ENCODE measurements at regions not wholly inside any gene's neighbourhood (a gene's known extent, or its start where the extent isn't known, plus 50 kb on each side); places are given as distances from the start of the nearest gene placed in this dataset.

DNA sequence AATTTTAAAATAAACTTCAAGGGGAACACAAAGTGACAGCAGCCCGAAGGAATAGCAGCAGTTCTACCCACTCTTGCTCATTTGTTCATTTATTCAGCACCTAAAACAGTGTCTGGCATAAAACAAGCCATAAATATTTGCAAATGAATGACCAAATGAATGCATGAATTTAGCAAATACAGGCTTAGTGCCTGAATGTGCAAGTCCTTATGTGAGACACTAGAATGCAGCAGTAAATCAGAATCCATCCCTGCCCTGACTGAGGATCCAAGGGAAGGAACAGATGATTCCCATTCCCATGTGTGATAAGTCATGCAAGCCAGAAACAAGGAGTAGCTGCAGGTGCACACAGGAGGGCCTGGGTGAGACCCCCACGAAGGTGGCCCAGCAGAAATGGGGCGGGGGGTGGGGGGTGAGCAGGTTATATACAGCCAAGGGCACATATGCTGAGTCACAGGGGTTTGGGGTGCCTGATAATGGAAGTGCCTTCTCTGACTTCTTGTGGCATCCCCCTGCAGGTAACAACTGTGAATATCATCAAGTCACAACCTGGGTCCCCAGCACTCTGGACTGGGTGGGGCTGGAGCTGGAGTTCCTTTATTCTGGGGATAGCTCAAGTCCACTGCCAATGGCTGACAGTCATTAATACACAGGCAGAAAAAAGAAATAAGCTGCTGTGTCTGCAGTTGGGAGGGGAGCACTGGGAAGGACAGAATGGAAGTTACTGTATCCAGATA, 311.9 kb downstream of the TXNL1 start:
- POLR2A ChIA-PET, result interaction anchor here (0.7 kb wide), 1 partner anchor 69 kb away, joined by 4 read pairs; no protein-coding TSS in a partner anchor
- TF ChIP-seq, protein P1, sequence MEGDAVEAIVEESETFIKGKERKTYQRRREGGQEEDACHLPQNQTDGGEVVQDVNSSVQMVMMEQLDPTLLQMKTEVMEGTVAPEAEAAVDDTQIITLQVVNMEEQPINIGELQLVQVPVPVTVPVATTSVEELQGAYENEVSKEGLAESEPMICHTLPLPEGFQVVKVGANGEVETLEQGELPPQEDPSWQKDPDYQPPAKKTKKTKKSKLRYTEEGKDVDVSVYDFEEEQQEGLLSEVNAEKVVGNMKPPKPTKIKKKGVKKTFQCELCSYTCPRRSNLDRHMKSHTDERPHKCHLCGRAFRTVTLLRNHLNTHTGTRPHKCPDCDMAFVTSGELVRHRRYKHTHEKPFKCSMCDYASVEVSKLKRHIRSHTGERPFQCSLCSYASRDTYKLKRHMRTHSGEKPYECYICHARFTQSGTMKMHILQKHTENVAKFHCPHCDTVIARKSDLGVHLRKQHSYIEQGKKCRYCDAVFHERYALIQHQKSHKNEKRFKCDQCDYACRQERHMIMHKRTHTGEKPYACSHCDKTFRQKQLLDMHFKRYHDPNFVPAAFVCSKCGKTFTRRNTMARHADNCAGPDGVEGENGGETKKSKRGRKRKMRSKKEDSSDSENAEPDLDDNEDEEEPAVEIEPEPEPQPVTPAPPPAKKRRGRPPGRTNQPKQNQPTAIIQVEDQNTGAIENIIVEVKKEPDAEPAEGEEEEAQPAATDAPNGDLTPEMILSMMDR (IDR thresholded peaks at IDR 0.05; ENCODE audit: low read depth, low read length), result no peak
- Histone ChIP-seq H3K4me3 (ENCODE audit: low read depth, low read length) (no peak overlapping the region), H3K27me3 (ENCODE audit: control insufficient read depth, insufficient read depth, low read length) (no peaks in the 10 kb centered on the region), H3K9me3 (ENCODE audit: control insufficient read depth, insufficient read depth, low read length) (no peaks in the 10 kb centered on the region), H3K27ac (ENCODE audit: low read depth, low read length) (no peak overlapping the region)
- no peak for DNase-seq (ENCODE audit: low read depth, low spot score)
- CTCF ChIA-PET, result interaction anchor here (1.3 kb wide), 1 partner anchor 912 kb away, joined by 3 read pairs; no protein-coding TSS in a partner anchor

DNA sequence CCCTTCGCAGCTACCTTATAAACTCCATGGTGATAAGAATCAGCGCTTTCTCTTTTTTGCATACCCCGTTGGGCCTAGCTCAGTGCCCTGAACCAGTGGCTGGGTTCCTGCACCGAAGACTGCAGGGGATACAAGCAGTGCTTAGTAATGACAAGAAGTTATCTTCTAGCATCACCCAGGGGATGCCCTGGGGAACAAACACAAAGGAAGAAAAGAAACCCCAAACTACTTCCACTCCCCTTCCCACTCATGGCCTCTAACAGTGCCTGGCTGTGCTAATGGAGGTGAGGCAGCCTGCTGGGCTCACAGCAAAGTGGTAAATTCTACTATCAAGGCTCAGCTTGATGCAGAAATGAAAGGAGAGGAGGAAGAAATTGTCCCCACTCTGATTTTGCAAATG, 314.7 kb downstream of the TXNL1 start:
- H3K4me3 ChIP-seq (ENCODE audit: low read depth, low read length), result no peak overlapping the region
- H3K9me3 ChIP-seq (ENCODE audit: control insufficient read depth, insufficient read depth, low read length), result no peaks in the 10 kb centered on the region
- TF ChIP-seq, protein P1 (IDR thresholded peaks at IDR 0.05; ENCODE audit: low read depth, low read length), result no peak
- H3K27me3 ChIP-seq (ENCODE audit: control insufficient read depth, insufficient read depth, low read length), result no peaks in the 10 kb centered on the region
- no peak for DNase-seq (ENCODE audit: low read depth, low spot score)
- ChIA-PET POLR2A (no interaction called here), CTCF (no interaction called here)
- no peak overlapping the region for H3K27ac ChIP-seq (ENCODE audit: low read depth, low read length)

DNA sequence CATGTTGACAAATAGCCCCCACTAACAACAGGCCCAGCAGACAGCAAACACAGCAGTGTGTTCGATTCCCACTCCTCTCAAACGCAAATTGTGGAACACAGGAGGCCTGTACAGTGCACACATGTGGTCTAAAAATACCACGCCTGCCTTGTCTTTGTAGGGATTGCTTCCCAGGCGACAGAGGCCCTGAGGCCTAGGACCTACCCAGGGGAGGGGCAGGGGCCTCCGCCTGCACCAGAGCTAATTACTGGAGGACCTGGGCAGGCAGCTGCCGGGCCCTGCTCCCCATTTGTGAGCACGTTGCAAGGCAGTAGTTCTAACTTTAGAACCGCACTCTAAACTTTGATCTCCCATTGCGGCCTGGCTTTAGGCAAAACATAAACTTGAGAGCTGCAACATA, 316.0 kb downstream of the TXNL1 start:
- POLR2A ChIA-PET, result no interaction called here
- Histone ChIP-seq H3K27ac (ENCODE audit: low read depth, low read length) (no peak overlapping the region), H3K27me3 (ENCODE audit: control insufficient read depth, insufficient read depth, low read length) (no peaks in the 10 kb centered on the region), H3K4me3 (ENCODE audit: low read depth, low read length) (no peak overlapping the region), H3K9me3 (ENCODE audit: control insufficient read depth, insufficient read depth, low read length) (no peaks in the 10 kb centered on the region)
- TF ChIP-seq, protein P1 (IDR thresholded peaks at IDR 0.05; ENCODE audit: low read depth, low read length), result no peak
- DNase-seq (ENCODE audit: low read depth, low spot score), result no peak
- CTCF ChIA-PET, result interaction anchor here (1.1 kb wide), 1 partner anchor 1088 kb away, joined by 3 read pairs; no protein-coding TSS in a partner anchor

DNA sequence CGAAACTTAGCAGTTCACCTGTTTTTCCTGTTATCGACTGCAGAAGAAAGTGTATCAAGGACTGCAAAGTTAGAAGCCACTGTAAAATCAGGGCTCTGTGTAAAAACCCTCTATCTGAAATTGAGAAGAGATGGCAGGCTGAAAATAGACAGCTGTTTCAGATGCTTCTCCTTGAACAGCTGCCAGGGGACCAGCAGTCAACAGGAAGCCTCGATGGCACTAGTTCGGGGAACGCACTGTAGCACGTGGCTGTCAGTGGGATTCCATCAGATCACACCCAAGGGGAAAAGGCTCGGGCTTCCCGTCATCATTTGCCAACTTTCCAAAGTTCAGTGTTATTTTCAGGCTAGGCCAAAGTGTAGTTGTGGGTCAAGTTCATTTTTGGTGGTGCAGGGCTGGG, 316.9 kb downstream of the TXNL1 start:
- H3K27me3 ChIP-seq (ENCODE audit: control insufficient read depth, insufficient read depth, low read length), result no peaks in the 10 kb centered on the region
- TF ChIP-seq, protein P1 (IDR thresholded peaks at IDR 0.05; ENCODE audit: low read depth, low read length), result no peak
- no peak overlapping the region for H3K4me3 ChIP-seq (ENCODE audit: low read depth, low read length)
- no peaks in the 10 kb centered on the region for H3K9me3 ChIP-seq (ENCODE audit: control insufficient read depth, insufficient read depth, low read length)
- H3K27ac ChIP-seq (ENCODE audit: low read depth, low read length), result no peak overlapping the region
- ChIA-PET POLR2A (no interaction called here), CTCF (no interaction called here)
- no peak for DNase-seq (ENCODE audit: low read depth, low spot score)

DNA sequence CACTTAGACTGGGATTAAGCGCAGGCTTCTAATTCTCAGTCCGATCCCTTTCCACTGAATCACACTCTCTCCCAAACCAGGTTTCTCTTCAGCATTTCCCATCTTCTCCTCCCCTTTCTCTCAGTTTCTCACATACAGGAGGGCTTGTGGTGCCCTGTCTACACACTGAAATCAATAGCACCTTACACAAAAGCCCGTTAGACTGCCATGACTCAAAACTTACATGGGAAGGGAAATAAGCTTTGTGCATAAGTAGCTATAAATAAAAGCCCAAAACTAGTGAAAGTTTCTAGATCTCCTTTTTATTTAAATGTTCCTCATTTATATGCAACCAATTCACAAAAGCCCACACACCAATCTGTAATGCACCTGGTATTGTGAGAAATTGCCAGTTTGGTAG, 318.4 kb downstream of the TXNL1 start:
- H3K27me3 ChIP-seq (ENCODE audit: control insufficient read depth, insufficient read depth, low read length), result no peaks in the 10 kb centered on the region
- H3K27ac ChIP-seq (ENCODE audit: low read depth, low read length), result no peak overlapping the region
- H3K9me3 ChIP-seq (ENCODE audit: control insufficient read depth, insufficient read depth, low read length), result no peaks in the 10 kb centered on the region
- H3K4me3 ChIP-seq (ENCODE audit: low read depth, low read length), result no peak overlapping the region
- ChIA-PET CTCF (no interaction called here), POLR2A (no interaction called here)
- TF ChIP-seq, protein P1 (IDR thresholded peaks at IDR 0.05; ENCODE audit: low read depth, low read length), result no peak
- no peak for DNase-seq (ENCODE audit: low read depth, low spot score)

Measured in AG04450 (cell line).